ENCODE measurements at regions not wholly inside any gene's neighbourhood (a gene's known extent, or its start where the extent isn't known, plus 50 kb on each side); places are given as distances from the start of the nearest gene placed in this dataset.

- no peak for ATAC-seq (ENCODE audit: low FRiP score)
- Histone ChIP-seq H3K27me3 (ENCODE audit: control insufficient read depth in 1 of 2, insufficient read depth in 2 of 2, low read length in 1 of 2) (no peaks in the 10 kb centered on the region), H3K4me1 (ENCODE audit: control insufficient read depth in 1 of 2, insufficient read depth in 2 of 2, low read length in 2 of 2) (no peaks in the 10 kb centered on the region), H3K36me3 (ENCODE audit: control insufficient read depth in 1 of 2, insufficient read depth in 2 of 2, low read length in 1 of 2) (no peaks in the 10 kb centered on the region), H3K4me3 (ENCODE audit: low read length in 2 of 2) (no peak overlapping the region), H3K9me3 (ENCODE audit: control insufficient read depth, low read length) (peaks cover 4% of the 10 kb centered on the region), H3K27ac (ENCODE audit: low read depth in 1 of 2, low read length in 2 of 2) (no peak overlapping the region)
- intact Hi-C loops (cut with DNase I) = no loop called here
- no peak for DNase-seq
Observed at GRCh38 chr7:136600475-136600874, 268.0 kb upstream of the CHRM2 start.

- Histone ChIP-seq H3K27me3 (ENCODE audit: control insufficient read depth in 1 of 2, insufficient read depth in 2 of 2, low read length in 1 of 2) (no peaks in the 10 kb centered on the region), H3K27ac (ENCODE audit: low read depth in 1 of 2, low read length in 2 of 2) (no peak overlapping the region), H3K4me3 (ENCODE audit: low read length in 2 of 2) (no peak overlapping the region), H3K4me1 (ENCODE audit: control insufficient read depth in 1 of 2, insufficient read depth in 2 of 2, low read length in 2 of 2) (no peaks in the 10 kb centered on the region), H3K36me3 (ENCODE audit: control insufficient read depth in 1 of 2, insufficient read depth in 2 of 2, low read length in 1 of 2) (no peaks in the 10 kb centered on the region), H3K9me3 (ENCODE audit: control insufficient read depth, low read length) (no peaks in the 10 kb centered on the region)
- intact Hi-C loops (cut with DNase I) = no loop called here
- WGBS, 2 donors = 0 to 14% methylated on average over 1 of the region's 1 CpG
- no peak for ATAC-seq (ENCODE audit: low FRiP score)
- no peak for DNase-seq
Observed at GRCh38 chr7:136594739-136595144, 273.7 kb upstream of the CHRM2 start.

GRCh38 chr7:136588216-136588615 is 280.2 kb upstream of the CHRM2 start:
- no peaks in the 10 kb centered on the region for H3K4me1 ChIP-seq (ENCODE audit: control insufficient read depth in 1 of 2, insufficient read depth in 2 of 2, low read length in 2 of 2)

GRCh38 chr7:136585954-136586670 is 282.3 kb upstream of the CHRM2 start:
- no peak overlapping the region for H3K4me3 ChIP-seq (ENCODE audit: low read length in 2 of 2)
- H3K4me1 ChIP-seq (ENCODE audit: control insufficient read depth in 1 of 2, insufficient read depth in 2 of 2, low read length in 2 of 2) = no peaks in the 10 kb centered on the region
- no peak overlapping the region for H3K27ac ChIP-seq (ENCODE audit: low read depth in 1 of 2, low read length in 2 of 2)
- DNase-seq (no peak), ATAC-seq (ENCODE audit: low FRiP score) (no peak)
- WGBS, 2 donors = 42 to 61% methylated on average over 2 of the region's 2 CpGs
- no peaks in the 10 kb centered on the region for H3K27me3 ChIP-seq (ENCODE audit: control insufficient read depth in 1 of 2, insufficient read depth in 2 of 2, low read length in 1 of 2)
- H3K36me3 ChIP-seq (ENCODE audit: control insufficient read depth in 1 of 2, insufficient read depth in 2 of 2, low read length in 1 of 2) = no peaks in the 10 kb centered on the region
- intact Hi-C loops (cut with DNase I) = no loop called here
- no peaks in the 10 kb centered on the region for H3K9me3 ChIP-seq (ENCODE audit: control insufficient read depth, low read length)

More at GRCh38 chr7:136588216-136588615, 280.2 kb upstream of the CHRM2 start:
- Histone ChIP-seq H3K9me3 (ENCODE audit: control insufficient read depth, low read length) (no peaks in the 10 kb centered on the region), H3K4me3 (ENCODE audit: low read length in 2 of 2) (no peak overlapping the region), H3K27me3 (ENCODE audit: control insufficient read depth in 1 of 2, insufficient read depth in 2 of 2, low read length in 1 of 2) (no peaks in the 10 kb centered on the region), H3K36me3 (ENCODE audit: control insufficient read depth in 1 of 2, insufficient read depth in 2 of 2, low read length in 1 of 2) (no peaks in the 10 kb centered on the region), H3K27ac (ENCODE audit: low read depth in 1 of 2, low read length in 2 of 2) (no peak overlapping the region)
- no peak for DNase-seq
- ATAC-seq (ENCODE audit: low FRiP score) = no peak
- intact Hi-C loops (cut with DNase I) = no loop called here
- WGBS, 2 donors = 84 to 87% methylated on average over 2 of the region's 2 CpGs

GRCh38 chr7:136566491-136566890 is 302.0 kb upstream of the CHRM2 start:
- Histone ChIP-seq H3K4me1 (ENCODE audit: control insufficient read depth in 1 of 2, insufficient read depth in 2 of 2, low read length in 2 of 2) (no peaks in the 10 kb centered on the region), H3K9me3 (ENCODE audit: control insufficient read depth, low read length) (no peaks in the 10 kb centered on the region), H3K4me3 (ENCODE audit: low read length in 2 of 2) (no peak overlapping the region), H3K27me3 (ENCODE audit: control insufficient read depth in 1 of 2, insufficient read depth in 2 of 2, low read length in 1 of 2) (no peaks in the 10 kb centered on the region), H3K27ac (ENCODE audit: low read depth in 1 of 2, low read length in 2 of 2) (no peak overlapping the region), H3K36me3 (ENCODE audit: control insufficient read depth in 1 of 2, insufficient read depth in 2 of 2, low read length in 1 of 2) (no peaks in the 10 kb centered on the region)
- DNase-seq (no peak), ATAC-seq (ENCODE audit: low FRiP score) (no peak)
- intact Hi-C loops (cut with DNase I) = no loop called here
- WGBS, 2 donors = 42 to 54% methylated on average over 2 of the region's 2 CpGs

- H3K36me3 ChIP-seq (ENCODE audit: control insufficient read depth in 1 of 2, insufficient read depth in 2 of 2, low read length in 1 of 2) = no peaks in the 10 kb centered on the region
- WGBS, 2 donors = 49 to 55% methylated on average over 5 of the region's 5 CpGs
- H3K4me3 ChIP-seq (ENCODE audit: low read length in 2 of 2) = no peak overlapping the region
- H3K27me3 ChIP-seq (ENCODE audit: control insufficient read depth in 1 of 2, insufficient read depth in 2 of 2, low read length in 1 of 2) = no peaks in the 10 kb centered on the region
- H3K9me3 ChIP-seq (ENCODE audit: control insufficient read depth, low read length) = no peaks in the 10 kb centered on the region
- H3K27ac ChIP-seq (ENCODE audit: low read depth in 1 of 2, low read length in 2 of 2) = no peak overlapping the region
- ATAC-seq (ENCODE audit: low FRiP score) (no peak), DNase-seq (no peak)
- H3K4me1 ChIP-seq (ENCODE audit: control insufficient read depth in 1 of 2, insufficient read depth in 2 of 2, low read length in 2 of 2) = no peaks in the 10 kb centered on the region
- intact Hi-C loops (cut with DNase I) = no loop called here
Observed at GRCh38 chr7:136555933-136556332, 312.5 kb upstream of the CHRM2 start.

- H3K4me1 ChIP-seq (ENCODE audit: control insufficient read depth in 1 of 2, insufficient read depth in 2 of 2, low read length in 2 of 2) = no peaks in the 10 kb centered on the region
- no peaks in the 10 kb centered on the region for H3K9me3 ChIP-seq (ENCODE audit: control insufficient read depth, low read length)
- H3K36me3 ChIP-seq (ENCODE audit: control insufficient read depth in 1 of 2, insufficient read depth in 2 of 2, low read length in 1 of 2) = no peaks in the 10 kb centered on the region
- H3K27me3 ChIP-seq (ENCODE audit: control insufficient read depth in 1 of 2, insufficient read depth in 2 of 2, low read length in 1 of 2) = no peaks in the 10 kb centered on the region
- no peak for DNase-seq
- no peak overlapping the region for H3K4me3 ChIP-seq (ENCODE audit: low read length in 2 of 2)
- H3K27ac ChIP-seq (ENCODE audit: low read depth in 1 of 2, low read length in 2 of 2) = no peak overlapping the region
- 11 to 15% methylated on average over 1 of the region's 1 CpG for WGBS, 2 donors
- no peak for ATAC-seq (ENCODE audit: low FRiP score)
- intact Hi-C loops (cut with DNase I) = no loop called here
Observed at GRCh38 chr7:136551618-136552017, 316.8 kb upstream of the CHRM2 start.

- WGBS, 2 donors = 52 to 64% methylated on average over 1 of the region's 1 CpG
- no peaks in the 10 kb centered on the region for H3K36me3 ChIP-seq (ENCODE audit: control insufficient read depth in 1 of 2, insufficient read depth in 2 of 2, low read length in 1 of 2)
- no peak overlapping the region for H3K27ac ChIP-seq (ENCODE audit: low read depth in 1 of 2, low read length in 2 of 2)
- H3K9me3 ChIP-seq (ENCODE audit: control insufficient read depth, low read length) = no peaks in the 10 kb centered on the region
- H3K4me1 ChIP-seq (ENCODE audit: control insufficient read depth in 1 of 2, insufficient read depth in 2 of 2, low read length in 2 of 2) = no peaks in the 10 kb centered on the region
- H3K27me3 ChIP-seq (ENCODE audit: control insufficient read depth in 1 of 2, insufficient read depth in 2 of 2, low read length in 1 of 2) = no peaks in the 10 kb centered on the region
- intact Hi-C loops (cut with DNase I) = no loop called here
- DNase-seq (no peak), ATAC-seq (ENCODE audit: low FRiP score) (no peak)
- H3K4me3 ChIP-seq (ENCODE audit: low read length in 2 of 2) = no peak overlapping the region
Observed at GRCh38 chr7:136549756-136550155, 318.7 kb upstream of the CHRM2 start.

GRCh38 chr7:136533732-136534131 is 334.7 kb upstream of the CHRM2 start:
- Histone ChIP-seq H3K9me3 (ENCODE audit: control insufficient read depth, low read length) (no peaks in the 10 kb centered on the region), H3K27me3 (ENCODE audit: control insufficient read depth in 1 of 2, insufficient read depth in 2 of 2, low read length in 1 of 2) (no peaks in the 10 kb centered on the region), H3K4me1 (ENCODE audit: control insufficient read depth in 1 of 2, insufficient read depth in 2 of 2, low read length in 2 of 2) (no peaks in the 10 kb centered on the region), H3K4me3 (ENCODE audit: low read length in 2 of 2) (no peak overlapping the region), H3K36me3 (ENCODE audit: control insufficient read depth in 1 of 2, insufficient read depth in 2 of 2, low read length in 1 of 2) (no peaks in the 10 kb centered on the region), H3K27ac (ENCODE audit: low read depth in 1 of 2, low read length in 2 of 2) (no peak overlapping the region)
- 74 to 81% methylated on average over 8 of the region's 8 CpGs for WGBS, 2 donors
- no peak for DNase-seq
- intact Hi-C loops (cut with DNase I) = no loop called here
- ATAC-seq (ENCODE audit: low FRiP score) = no peak

All from aorta (tissue), 5 donors.